KMS-11 (cell line): ENCODE measurements at regions not wholly inside any gene's neighbourhood (a gene's known extent, or its start where the extent isn't known, plus 50 kb on each side); places are given as distances from the start of the nearest gene placed in this dataset.

Source experiments
- H2AFZ ChIP-seq: fragments of 200-600 bp; sonication (generic); 2 replicates; pipeline ENCODE4 v1.6.1; 2016; ENCODE audit warnings: antibody characterized with exemption, mixed run types, low read depth
- H3K27ac ChIP-seq: fragments of 200-600 bp; sonication (generic); 2 replicates; pipeline ENCODE4 v1.6.1; 2016; ENCODE audit warnings: mild to moderate bottlenecking, mixed run types
- H3K27me3 ChIP-seq: fragments of 200-600 bp; sonication (generic); 2 replicates; pipeline ENCODE4 v1.6.1; 2017; ENCODE audit warnings: mild to moderate bottlenecking, low read depth, mixed run types, moderate library complexity; ENCODE audit not compliant: insufficient read depth
- H3K36me3 ChIP-seq: fragments of 200-600 bp; sonication (generic); 2 replicates; pipeline ENCODE4 v1.6.1; 2017; ENCODE audit warnings: mild to moderate bottlenecking, mixed run types; ENCODE audit not compliant: insufficient read depth
- H3K4me1 ChIP-seq: fragments of 200-600 bp; sonication (generic); 2 replicates; pipeline ENCODE4 v1.6.1; 2016; ENCODE audit warnings: mild to moderate bottlenecking, low read depth, mixed run types; ENCODE audit not compliant: poor library complexity, severe bottlenecking
- H3K4me2 ChIP-seq: fragments of 200-600 bp; sonication (generic); 2 replicates; pipeline ENCODE4 v1.7.0; 2016; ENCODE audit warnings: mild to moderate bottlenecking, mixed run types
- H3K4me3 ChIP-seq: fragments of 200-600 bp; sonication (generic); IDR thresholded peaks from 2 replicates; pipeline ENCODE4 v1.6.1; 2017; ENCODE audit warnings: low read depth, low read length, mixed read lengths; ENCODE audit not compliant: insufficient read depth
- H3K79me2 ChIP-seq: fragments of 200-600 bp; sonication (generic); 2 replicates; pipeline ENCODE4 v1.6.1; 2016; ENCODE audit warnings: low read depth, mixed run types; ENCODE audit not compliant: insufficient read depth
- H3K9ac ChIP-seq: fragments of 200-600 bp; sonication (generic); 2 replicates; pipeline ENCODE4 v1.6.1; 2016; ENCODE audit warnings: mild to moderate bottlenecking, mixed run types
- H4K20me1 ChIP-seq: fragments of 200-600 bp; sonication (generic); 2 replicates; pipeline ENCODE4 v1.6.1; 2016; ENCODE audit warnings: mild to moderate bottlenecking, mixed run types; ENCODE audit not compliant: insufficient read depth
- CTCF ChIP-seq: fragments of 200-600 bp; sonication (generic); conservative IDR thresholded peaks from 2 replicates; pipeline ENCODE4 v1.6.1; 2017; ENCODE audit warnings: low read depth, mild to moderate bottlenecking, antibody characterized with exemption, low read length, moderate library complexity, mixed read lengths

- H3K79me2 ChIP-seq, result no peaks in the 10 kb centered on the region
- H3K4me3 ChIP-seq, result no peak overlapping the region
- no peaks in the 10 kb centered on the region for H3K27me3 ChIP-seq
- H3K36me3 ChIP-seq, result no peaks in the 10 kb centered on the region
- no peaks in the 10 kb centered on the region for H4K20me1 ChIP-seq
- no peak overlapping the region for H3K4me2 ChIP-seq
- H3K4me1 ChIP-seq, result no peaks in the 10 kb centered on the region
- no peak for TF ChIP-seq CTCF
- H2AFZ ChIP-seq, result no peak overlapping the region
- no peak overlapping the region for H3K27ac ChIP-seq
- no peak overlapping the region for H3K9ac ChIP-seq
Measured at GRCh38 chr2:56523816-56524215, 340.0 kb downstream of the CCDC85A start.

- Histone ChIP-seq H3K9ac (no peak overlapping the region), H3K4me1 (no peaks in the 10 kb centered on the region), H3K36me3 (no peaks in the 10 kb centered on the region), H3K79me2 (no peaks in the 10 kb centered on the region), H2AFZ (no peak overlapping the region), H3K27me3 (no peaks in the 10 kb centered on the region), H3K4me3 (no peak overlapping the region), H4K20me1 (no peaks in the 10 kb centered on the region), H3K4me2 (no peak overlapping the region), H3K27ac (no peak overlapping the region)
- TF ChIP-seq CTCF, result no peak
Measured at GRCh38 chr2:56531668-56532420, 348.1 kb downstream of the CCDC85A start.

- H4K20me1 ChIP-seq, result no peaks in the 10 kb centered on the region
- no peak overlapping the region for H3K9ac ChIP-seq
- H3K27ac ChIP-seq, result no peak overlapping the region
- H3K27me3 ChIP-seq, result no peaks in the 10 kb centered on the region
- H2AFZ ChIP-seq, result no peak overlapping the region
- H3K4me1 ChIP-seq, result no peaks in the 10 kb centered on the region
- TF ChIP-seq CTCF, result no peak
- H3K4me3 ChIP-seq, result no peak overlapping the region
- no peaks in the 10 kb centered on the region for H3K79me2 ChIP-seq
- no peak overlapping the region for H3K4me2 ChIP-seq
- H3K36me3 ChIP-seq, result no peaks in the 10 kb centered on the region
Measured at GRCh38 chr2:56534321-56534720, 350.5 kb downstream of the CCDC85A start.

- Histone ChIP-seq H3K4me3 (no peak overlapping the region), H3K4me2 (no peak overlapping the region), H3K36me3 (no peaks in the 10 kb centered on the region), H4K20me1 (no peaks in the 10 kb centered on the region), H3K27ac (no peak overlapping the region), H2AFZ (no peak overlapping the region), H3K79me2 (no peaks in the 10 kb centered on the region), H3K4me1 (no peaks in the 10 kb centered on the region), H3K27me3 (no peaks in the 10 kb centered on the region), H3K9ac (no peak overlapping the region)
- TF ChIP-seq CTCF, result no peak
Measured at GRCh38 chr2:56537756-56538155, 354.0 kb downstream of the CCDC85A start.
